ENCODE measurements at regions not wholly inside any gene's neighbourhood (a gene's known extent, or its start where the extent isn't known, plus 50 kb on each side); places are given as distances from the start of the nearest gene placed in this dataset.

DNA sequence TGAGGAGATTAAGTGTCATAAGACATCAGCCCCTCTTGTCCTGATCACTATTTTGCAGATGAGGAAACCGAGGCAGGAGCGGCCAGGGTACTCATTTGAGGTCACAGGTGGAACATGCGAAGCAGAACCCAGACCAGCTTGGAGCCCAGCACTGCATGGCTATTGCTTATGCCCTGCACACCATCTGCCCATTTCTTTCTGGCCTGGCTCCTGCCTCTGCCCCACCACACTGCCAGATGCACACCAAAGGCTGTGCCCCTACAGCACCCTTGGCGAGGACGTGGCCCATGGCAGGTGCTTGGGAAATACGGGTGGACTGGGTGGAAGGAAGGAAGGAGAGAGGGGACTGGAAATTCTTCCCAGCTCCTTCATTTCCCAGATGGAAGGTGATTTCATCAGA lies 222.9 kb downstream of the CTTN start:
- Histone ChIP-seq H2AFZ (ENCODE audit: low read depth, low read length, severe bottlenecking) (no peak overlapping the region), H3K27ac (ENCODE audit: low read depth, low read length) (no peak overlapping the region), H3K79me2 (ENCODE audit: insufficient read depth, low read length) (no peaks in the 10 kb centered on the region), H3K9me3 (ENCODE audit: insufficient read depth, low read length) (no peaks in the 10 kb centered on the region), H4K20me1 (ENCODE audit: low read depth, low read length) (no peaks in the 10 kb centered on the region), H3K27me3 (ENCODE audit: low read length) (no peaks in the 10 kb centered on the region), H3K4me3 (ENCODE audit: insufficient read depth, low read length, poor library complexity, severe bottlenecking) (no peak overlapping the region), H3K36me3 (ENCODE audit: low read length) (no peaks in the 10 kb centered on the region), H3K4me2 (ENCODE audit: low read depth, low read length, poor library complexity, severe bottlenecking) (no peak overlapping the region), H3K9ac (ENCODE audit: low read length) (no peak overlapping the region), H3F3A (ENCODE audit: insufficient read depth) (no peaks in the 10 kb centered on the region), H3K9me2 (replicated peaks; ENCODE audit: insufficient read depth, low read length) (no peaks in the 10 kb centered on the region)
- TF ChIP-seq EZH2phosphoT487 (conservative IDR thresholded peaks at IDR 0.05; ENCODE audit: low read length) = no peak
- TF ChIP-seq, protein P1, sequence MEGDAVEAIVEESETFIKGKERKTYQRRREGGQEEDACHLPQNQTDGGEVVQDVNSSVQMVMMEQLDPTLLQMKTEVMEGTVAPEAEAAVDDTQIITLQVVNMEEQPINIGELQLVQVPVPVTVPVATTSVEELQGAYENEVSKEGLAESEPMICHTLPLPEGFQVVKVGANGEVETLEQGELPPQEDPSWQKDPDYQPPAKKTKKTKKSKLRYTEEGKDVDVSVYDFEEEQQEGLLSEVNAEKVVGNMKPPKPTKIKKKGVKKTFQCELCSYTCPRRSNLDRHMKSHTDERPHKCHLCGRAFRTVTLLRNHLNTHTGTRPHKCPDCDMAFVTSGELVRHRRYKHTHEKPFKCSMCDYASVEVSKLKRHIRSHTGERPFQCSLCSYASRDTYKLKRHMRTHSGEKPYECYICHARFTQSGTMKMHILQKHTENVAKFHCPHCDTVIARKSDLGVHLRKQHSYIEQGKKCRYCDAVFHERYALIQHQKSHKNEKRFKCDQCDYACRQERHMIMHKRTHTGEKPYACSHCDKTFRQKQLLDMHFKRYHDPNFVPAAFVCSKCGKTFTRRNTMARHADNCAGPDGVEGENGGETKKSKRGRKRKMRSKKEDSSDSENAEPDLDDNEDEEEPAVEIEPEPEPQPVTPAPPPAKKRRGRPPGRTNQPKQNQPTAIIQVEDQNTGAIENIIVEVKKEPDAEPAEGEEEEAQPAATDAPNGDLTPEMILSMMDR (IDR thresholded peaks at IDR 0.05; ENCODE audit: insufficient read depth, low read length, poor library complexity, severe bottlenecking) = no peak

DNA sequence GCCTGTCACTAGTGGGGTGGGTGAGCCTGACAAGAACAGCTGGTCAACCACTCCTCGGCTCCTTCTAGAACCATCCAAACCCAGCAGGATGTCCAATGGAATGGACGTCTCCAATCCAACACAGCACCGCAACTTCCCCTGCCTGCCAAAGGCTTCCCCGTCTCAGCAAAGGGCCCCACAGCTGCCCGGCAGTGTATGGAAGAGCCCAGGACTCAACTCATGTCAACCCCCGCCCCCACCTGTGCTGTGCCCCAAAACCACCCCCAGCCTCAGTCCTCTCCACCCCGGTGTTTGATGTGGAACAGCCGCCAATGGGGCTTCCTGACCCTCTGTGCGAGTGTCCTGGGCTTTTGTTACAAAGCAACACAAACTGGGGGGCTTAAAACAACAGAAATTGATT lies 223.8 kb downstream of the CTTN start:
- Histone ChIP-seq H3K27ac (ENCODE audit: low read depth, low read length) (no peak overlapping the region), H3K9me3 (ENCODE audit: insufficient read depth, low read length) (no peaks in the 10 kb centered on the region), H3F3A (ENCODE audit: insufficient read depth) (no peaks in the 10 kb centered on the region), H3K9me2 (replicated peaks; ENCODE audit: insufficient read depth, low read length) (no peaks in the 10 kb centered on the region), H3K4me3 (ENCODE audit: insufficient read depth, low read length, poor library complexity, severe bottlenecking) (no peak overlapping the region), H3K79me2 (ENCODE audit: insufficient read depth, low read length) (no peaks in the 10 kb centered on the region), H3K27me3 (ENCODE audit: low read length) (no peaks in the 10 kb centered on the region), H3K36me3 (ENCODE audit: low read length) (no peaks in the 10 kb centered on the region), H2AFZ (ENCODE audit: low read depth, low read length, severe bottlenecking) (no peak overlapping the region), H4K20me1 (ENCODE audit: low read depth, low read length) (no peaks in the 10 kb centered on the region), H3K9ac (ENCODE audit: low read length) (no peak overlapping the region), H3K4me2 (ENCODE audit: low read depth, low read length, poor library complexity, severe bottlenecking) (no peak overlapping the region)
- TF ChIP-seq EZH2phosphoT487 (conservative IDR thresholded peaks at IDR 0.05; ENCODE audit: low read length) = no peak
- TF ChIP-seq, protein P1 (IDR thresholded peaks at IDR 0.05; ENCODE audit: insufficient read depth, low read length, poor library complexity, severe bottlenecking) = no peak

DNA sequence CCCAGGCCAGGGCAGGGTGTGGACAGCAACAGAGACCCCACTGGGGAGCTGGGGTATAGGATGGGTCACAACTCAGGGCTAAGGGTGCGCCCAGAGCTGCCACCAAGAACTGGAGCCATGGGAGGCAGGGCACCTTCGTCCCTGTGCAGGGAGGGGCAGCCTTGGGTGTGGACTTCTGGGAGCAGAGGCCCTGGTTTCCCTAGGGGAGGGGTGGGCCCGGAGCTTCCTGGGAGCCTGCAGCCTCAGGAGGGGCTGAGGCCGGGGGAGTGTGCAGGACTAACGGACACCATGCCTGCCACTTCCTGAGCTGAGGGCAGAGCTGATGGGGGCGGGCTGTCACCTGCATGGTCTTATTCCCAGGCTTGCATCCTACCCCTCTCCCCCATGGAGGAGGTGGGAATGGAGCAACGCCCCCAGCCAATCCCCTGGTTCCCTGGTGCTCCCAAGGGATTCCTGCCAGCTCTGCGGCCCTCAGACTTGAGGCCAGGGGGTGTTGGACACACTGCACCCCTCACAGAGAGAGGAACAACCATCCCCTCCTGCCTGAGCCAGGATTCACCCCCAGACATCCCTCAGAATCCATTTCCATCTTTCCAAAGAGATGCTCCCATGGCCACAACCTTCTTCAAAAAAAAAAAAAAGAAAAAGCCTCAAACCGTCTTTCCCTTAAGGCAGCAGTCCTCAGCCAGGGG lies 225.7 kb downstream of the CTTN start:
- Histone ChIP-seq H3K4me2 (ENCODE audit: low read depth, low read length, poor library complexity, severe bottlenecking) (no peak overlapping the region), H3K9me3 (ENCODE audit: insufficient read depth, low read length) (no peaks in the 10 kb centered on the region), H4K20me1 (ENCODE audit: low read depth, low read length) (no peaks in the 10 kb centered on the region), H2AFZ (ENCODE audit: low read depth, low read length, severe bottlenecking) (no peak overlapping the region), H3K79me2 (ENCODE audit: insufficient read depth, low read length) (no peaks in the 10 kb centered on the region), H3F3A (ENCODE audit: insufficient read depth) (no peaks in the 10 kb centered on the region), H3K4me3 (ENCODE audit: insufficient read depth, low read length, poor library complexity, severe bottlenecking) (no peak overlapping the region), H3K9ac (ENCODE audit: low read length) (no peak overlapping the region), H3K27ac (ENCODE audit: low read depth, low read length) (no peak overlapping the region), H3K9me2 (replicated peaks; ENCODE audit: insufficient read depth, low read length) (no peaks in the 10 kb centered on the region), H3K36me3 (ENCODE audit: low read length) (no peaks in the 10 kb centered on the region), H3K27me3 (ENCODE audit: low read length) (no peaks in the 10 kb centered on the region)
- TF ChIP-seq, protein P1 (IDR thresholded peaks at IDR 0.05; ENCODE audit: insufficient read depth, low read length, poor library complexity, severe bottlenecking) = no peak
- TF ChIP-seq EZH2phosphoT487 (conservative IDR thresholded peaks at IDR 0.05; ENCODE audit: low read length) = no peak
